Sciatic nerve (tissue), 2 donors: ENCODE measurements at regions not wholly inside any gene's neighbourhood (a gene's known extent, or its start where the extent isn't known, plus 50 kb on each side); places are given as distances from the start of the nearest gene placed in this dataset.
A peak's percentile ranks its signal among the peaks of the same experiment; 100 is the strongest.

ENCODE experiments used
- ATAC-seq: fragments of 200-7000 bp; cut with Tn5 transposase; one replicate; pipeline ENCODE4 v1.9.1; 2020; ENCODE audit warnings: mild to moderate bottlenecking, moderate library complexity
- DNase-seq: peaks from one replicate; pipeline ENCODE4 v3.0.0-alpha.2; 2020; ENCODE audit warnings: low spot score
- intact Hi-C: fragments of 100-400 bp; cut with DNase I; formaldehyde crosslinking; loops from one replicate; pipeline ENCODE4 v1.14.2; 2022
- donor health status: DM: no; HTN: no; CAD: no.
- donor health status: DM: no; HTN: no; CAD: no.

GRCh38 chr7:32283546-32283945 lies 206.6 kb downstream of the LSM5 start:
- no peak for ATAC-seq
- no peak for DNase-seq
- intact Hi-C loops = no loop called here

- ATAC-seq (no peak), DNase-seq (no peak)
- intact Hi-C loops = no loop called here
Measured at GRCh38 chr7:32279500-32279899, 209.3 kb upstream of the PDE1C start.

- DNase-seq (no peak), ATAC-seq (no peak)
Measured at GRCh38 chr7:32275216-32276009, 205.2 kb upstream of the PDE1C start.

DNA sequence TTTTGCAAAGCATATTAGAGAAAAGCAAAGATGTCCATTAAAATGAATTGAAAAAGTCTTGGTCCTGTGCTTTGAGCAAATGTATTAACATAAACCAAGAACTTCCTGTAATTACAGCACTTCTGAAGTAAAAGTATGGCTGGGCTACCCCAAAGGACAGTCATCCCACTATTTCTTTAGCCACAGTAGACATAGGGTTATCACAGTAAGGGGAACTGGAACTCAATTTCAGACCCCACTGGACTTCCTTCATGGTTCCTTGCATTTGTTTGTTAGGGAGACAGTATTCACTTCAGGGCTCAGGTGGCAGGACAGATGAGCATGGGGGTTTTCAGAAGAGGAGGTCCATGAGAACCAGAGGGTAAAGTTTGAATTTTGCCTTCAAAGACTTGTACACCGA lies 203.1 kb upstream of the PDE1C start:
- ATAC-seq (no peak), DNase-seq (no peak)
- intact Hi-C loops = no loop called here

More at GRCh38 chr7:32275216-32276009, 205.2 kb upstream of the PDE1C start:
- intact Hi-C loops = no loop called here

- intact Hi-C loops = no loop called here
- no peak for DNase-seq
- ATAC-seq = no peak
Measured at GRCh38 chr7:32266932-32267475, 196.8 kb upstream of the PDE1C start.

GRCh38 chr7:32264702-32265284 lies 194.6 kb upstream of the PDE1C start:
- ATAC-seq = peak; percentile 77

GRCh38 chr7:32263611-32264010 lies 193.4 kb upstream of the PDE1C start:
- DNase-seq (no peak), ATAC-seq (no peak)
- intact Hi-C loops = no loop called here

More at GRCh38 chr7:32264702-32265284, 194.6 kb upstream of the PDE1C start:
- intact Hi-C loops = no loop called here
- DNase-seq = no peak

- DNase-seq (no peak), ATAC-seq (no peak)
- intact Hi-C loops = no loop called here
Measured at GRCh38 chr7:32262315-32262714, 192.1 kb upstream of the PDE1C start.

DNA sequence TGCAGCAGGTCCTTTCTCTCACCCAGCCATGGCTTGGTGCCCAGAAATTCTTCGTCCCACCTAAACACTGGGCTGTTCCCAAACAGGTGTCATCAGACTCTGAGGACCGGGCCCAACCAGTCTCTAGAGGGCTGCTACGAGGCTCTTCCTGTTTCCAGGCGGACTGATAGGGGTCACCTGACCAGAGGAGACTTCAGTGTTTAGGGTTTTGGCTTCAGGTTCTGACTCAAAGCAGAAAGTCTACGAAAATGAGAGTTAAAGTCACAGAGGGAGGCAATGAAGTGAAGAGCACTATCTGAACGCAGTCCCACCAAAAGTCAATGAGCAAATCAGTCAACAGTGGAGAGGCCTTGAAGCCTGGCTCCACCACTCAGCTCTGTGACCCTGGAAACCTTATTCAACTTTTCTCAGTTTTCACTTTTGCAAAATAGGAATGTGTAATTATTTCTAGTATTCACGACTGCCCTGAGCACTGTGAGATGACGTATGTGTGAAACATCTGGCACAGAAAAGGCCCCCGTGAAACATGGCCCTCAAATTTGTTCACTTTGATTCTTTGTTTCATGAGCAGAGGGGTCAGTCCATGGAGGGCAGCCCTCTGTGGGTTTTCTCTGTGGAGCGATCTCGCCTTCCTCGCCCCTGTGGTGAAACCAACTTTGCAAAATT lies 189.9 kb upstream of the PDE1C start:
- DNase-seq (no peak), ATAC-seq (peak; percentile 79)
- intact Hi-C loops = no loop called here

DNA sequence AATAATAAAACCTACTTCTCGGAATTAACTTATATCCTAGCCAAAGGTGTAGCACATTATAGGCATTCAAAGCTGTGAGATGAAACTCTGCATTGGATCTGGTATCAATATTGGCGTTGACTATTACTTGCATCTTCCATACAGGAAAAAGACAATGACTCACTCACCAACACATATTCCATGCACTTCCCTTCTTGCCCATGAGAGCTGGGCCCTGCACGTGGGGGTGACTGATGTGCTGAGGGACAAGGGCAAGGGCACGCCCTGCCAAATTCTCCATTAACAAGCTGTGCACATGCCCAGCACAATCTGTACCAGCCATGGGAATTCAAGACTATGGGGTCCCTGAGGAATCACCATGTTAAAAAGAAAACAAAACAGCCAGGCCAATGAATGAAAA lies 188.1 kb upstream of the PDE1C start:
- ATAC-seq (no peak), DNase-seq (no peak)
- intact Hi-C loops = no loop called here

DNA sequence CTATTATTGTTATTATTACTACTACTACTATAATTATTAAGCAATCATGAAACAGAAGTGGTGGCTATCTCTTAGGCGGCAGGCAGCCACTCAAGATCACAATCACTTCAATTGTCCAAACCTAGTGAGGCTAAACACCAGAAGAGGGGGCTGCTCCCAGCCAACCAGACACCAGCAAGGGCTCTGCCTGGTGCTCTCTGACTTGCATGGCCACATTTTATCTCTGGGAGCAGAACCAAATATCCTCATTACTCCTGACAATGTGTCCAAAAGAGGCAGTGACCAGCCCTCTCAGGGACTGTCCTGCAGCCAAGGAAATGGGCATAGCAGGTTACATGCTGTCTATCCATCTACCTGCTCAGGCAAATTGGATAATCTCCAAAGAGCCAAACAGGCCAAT lies 187.4 kb upstream of the PDE1C start:
- intact Hi-C loops = no loop called here
- ATAC-seq (no peak), DNase-seq (no peak)

DNA sequence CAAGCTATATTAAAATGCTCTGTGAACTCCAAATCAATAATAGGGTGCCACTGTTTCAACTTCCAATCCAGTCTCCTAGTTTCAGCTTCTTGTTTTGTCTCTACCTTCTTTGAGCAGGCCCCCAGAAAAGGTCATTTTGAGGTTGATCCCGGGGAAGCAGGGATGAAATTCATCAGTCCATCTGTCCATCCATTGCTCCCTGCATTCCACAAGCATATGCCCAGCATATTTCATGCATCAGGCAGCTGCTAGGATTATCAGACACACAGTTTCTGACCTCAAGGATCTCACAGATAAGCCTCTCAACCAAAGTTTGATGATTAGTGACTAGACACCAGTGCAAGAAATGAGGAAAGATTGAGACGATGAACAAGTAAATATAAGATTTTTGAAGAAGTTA lies 186.6 kb upstream of the PDE1C start:
- intact Hi-C loops = no loop called here
- DNase-seq = no peak
- ATAC-seq = no peak

DNA sequence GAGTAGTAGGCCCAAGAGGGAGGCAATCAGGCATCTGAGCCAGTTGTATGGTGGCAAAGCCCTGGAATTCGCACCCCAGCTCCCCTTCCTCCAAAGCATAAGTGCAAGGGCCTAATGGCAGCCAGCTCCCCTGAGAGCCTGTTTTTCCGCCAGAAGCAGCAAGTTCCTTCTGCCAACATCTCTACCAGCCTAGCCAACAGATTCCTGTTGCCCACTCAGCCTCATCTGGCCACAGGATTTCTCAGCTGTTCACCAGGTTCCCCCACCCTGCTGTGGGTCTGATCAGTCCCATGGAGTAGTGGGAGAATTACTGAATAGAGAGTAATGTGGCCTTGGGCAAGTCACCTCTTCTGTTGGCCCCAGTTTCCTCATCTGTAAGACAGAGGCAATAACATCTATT lies 186.2 kb upstream of the PDE1C start:
- no peak for DNase-seq
- no peak for ATAC-seq
- intact Hi-C loops = no loop called here

- intact Hi-C loops = no loop called here
- no peak for ATAC-seq
Measured at GRCh38 chr7:32255036-32255435, 184.8 kb upstream of the PDE1C start.

GRCh38 chr7:32253299-32253698 lies 183.1 kb upstream of the PDE1C start:
- no peak for ATAC-seq
- intact Hi-C loops = no loop called here
- no peak for DNase-seq

More at GRCh38 chr7:32255036-32255435, 184.8 kb upstream of the PDE1C start:
- DNase-seq = no peak

- DNase-seq (no peak), ATAC-seq (no peak)
- intact Hi-C loops = no loop called here
Measured at GRCh38 chr7:32251659-32252058, 181.5 kb upstream of the PDE1C start.

DNA sequence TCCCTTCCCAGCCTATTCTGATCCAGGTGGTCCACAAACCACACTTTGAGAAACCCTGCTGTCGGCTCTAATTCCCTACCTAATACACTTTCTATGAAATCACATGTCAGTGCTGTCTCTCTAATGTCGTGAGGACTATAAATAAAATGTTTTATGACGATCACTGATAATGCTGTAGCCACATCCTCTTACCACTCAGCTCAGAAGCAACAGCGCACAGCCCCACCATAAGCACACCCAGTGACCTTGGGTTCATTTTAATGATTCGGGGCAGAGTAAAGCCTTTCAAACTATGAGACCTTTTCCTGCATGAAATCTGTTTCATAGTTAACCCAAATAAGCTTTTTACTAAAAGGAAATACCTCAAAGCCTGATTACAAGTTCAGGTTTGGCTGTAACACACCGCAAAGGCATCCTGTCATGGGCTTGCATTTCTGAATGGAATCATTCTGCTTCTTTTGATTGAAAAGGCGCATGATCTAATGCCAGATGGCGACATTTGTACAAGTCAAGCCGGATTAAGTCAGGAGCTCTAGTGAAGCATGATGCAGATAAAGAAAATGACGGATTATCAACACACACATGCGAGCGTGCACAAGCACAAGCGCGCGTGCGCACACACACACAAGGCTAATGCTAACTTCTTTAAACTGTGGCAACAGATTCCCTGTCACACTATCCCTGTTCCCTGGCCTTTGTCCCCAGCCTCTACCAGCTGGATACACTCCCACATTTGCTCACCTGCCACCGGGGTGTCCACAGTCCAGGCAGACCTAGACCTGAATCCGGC lies 180.5 kb upstream of the PDE1C start:
- ATAC-seq (no peak), DNase-seq (no peak)
- intact Hi-C loops = no loop called here

- DNase-seq = no peak
- intact Hi-C loops = no loop called here
Measured at GRCh38 chr7:32250003-32250402, 179.8 kb upstream of the PDE1C start.

GRCh38 chr7:32248522-32248921 lies 178.3 kb upstream of the PDE1C start:
- DNase-seq (no peak), ATAC-seq (no peak)
- intact Hi-C loops = no loop called here

More at GRCh38 chr7:32250003-32250402, 179.8 kb upstream of the PDE1C start:
- ATAC-seq = no peak
